Type B pancreatic cell (in vitro differentiated cells): ENCODE measurements at regions not wholly inside any gene's neighbourhood (a gene's known extent, or its start where the extent isn't known, plus 50 kb on each side); places are given as distances from the start of the nearest gene placed in this dataset.

ENCODE experiments used
- DNase-seq: peaks from one replicate; pipeline ENCODE4 v3.0.0; 2021; ENCODE audit warnings: mixed read lengths; ENCODE audit not compliant: unreplicated experiment; ENCODE audit errors: extremely low spot score
- H3K27ac Mint-ChIP-seq: 2 replicates; pipeline ENCODE4 v1.8.0; 2021; ENCODE audit warnings: mild to moderate bottlenecking, mixed read lengths
- H3K27me3 Mint-ChIP-seq: 2 replicates; pipeline ENCODE4 v1.8.0; 2021; ENCODE audit warnings: mixed read lengths
- H3K36me3 Mint-ChIP-seq: 2 replicates; pipeline ENCODE4 v1.8.0; 2021; ENCODE audit warnings: mixed read lengths
- H3K4me1 Mint-ChIP-seq: one replicate; pipeline ENCODE4 v1.8.0; 2021; ENCODE audit warnings: mixed read lengths; ENCODE audit not compliant: unreplicated experiment
- H3K4me3 Mint-ChIP-seq: 2 replicates; pipeline ENCODE4 v1.8.0; 2021; ENCODE audit warnings: mild to moderate bottlenecking, mixed read lengths
- H3K9me3 Mint-ChIP-seq: 2 replicates; pipeline ENCODE4 v1.8.0; 2021; ENCODE audit warnings: mixed read lengths
- CTCF ChIP-seq: fragments of 200-600 bp; sonication (generic); conservative IDR thresholded peaks from 2 replicates; pipeline ENCODE4 v1.5.0; 2021; ENCODE audit warnings: antibody characterized with exemption, mild to moderate bottlenecking

DNA sequence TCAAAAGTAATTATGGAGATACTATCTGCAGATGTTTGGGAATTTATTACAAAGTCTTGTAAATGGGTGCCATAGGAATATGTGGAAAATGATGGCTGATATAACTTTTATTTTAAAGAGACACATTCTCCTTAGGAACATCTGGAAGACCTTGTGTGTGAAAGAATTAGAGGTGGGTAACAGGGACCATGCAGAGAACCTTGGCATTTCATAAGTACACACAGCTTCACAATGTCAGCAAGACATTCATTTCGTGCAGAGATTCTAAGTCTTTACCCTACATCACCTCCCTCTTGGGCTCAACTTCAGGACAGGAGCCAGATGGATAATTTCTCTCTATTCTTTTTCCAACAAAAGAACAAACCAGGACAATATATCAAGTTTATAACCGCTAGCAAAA, 458.1 kb upstream of the INTU start:
- Mint-ChIP-seq H3K27me3 (no peaks in the 10 kb centered on the region), H3K4me3 (no peak overlapping the region), H3K9me3 (no peaks in the 10 kb centered on the region), H3K27ac (no peak overlapping the region), H3K4me1 (no peaks in the 10 kb centered on the region), H3K36me3 (no peaks in the 10 kb centered on the region)
- DNase-seq = no peak
- no peak for TF ChIP-seq CTCF

DNA sequence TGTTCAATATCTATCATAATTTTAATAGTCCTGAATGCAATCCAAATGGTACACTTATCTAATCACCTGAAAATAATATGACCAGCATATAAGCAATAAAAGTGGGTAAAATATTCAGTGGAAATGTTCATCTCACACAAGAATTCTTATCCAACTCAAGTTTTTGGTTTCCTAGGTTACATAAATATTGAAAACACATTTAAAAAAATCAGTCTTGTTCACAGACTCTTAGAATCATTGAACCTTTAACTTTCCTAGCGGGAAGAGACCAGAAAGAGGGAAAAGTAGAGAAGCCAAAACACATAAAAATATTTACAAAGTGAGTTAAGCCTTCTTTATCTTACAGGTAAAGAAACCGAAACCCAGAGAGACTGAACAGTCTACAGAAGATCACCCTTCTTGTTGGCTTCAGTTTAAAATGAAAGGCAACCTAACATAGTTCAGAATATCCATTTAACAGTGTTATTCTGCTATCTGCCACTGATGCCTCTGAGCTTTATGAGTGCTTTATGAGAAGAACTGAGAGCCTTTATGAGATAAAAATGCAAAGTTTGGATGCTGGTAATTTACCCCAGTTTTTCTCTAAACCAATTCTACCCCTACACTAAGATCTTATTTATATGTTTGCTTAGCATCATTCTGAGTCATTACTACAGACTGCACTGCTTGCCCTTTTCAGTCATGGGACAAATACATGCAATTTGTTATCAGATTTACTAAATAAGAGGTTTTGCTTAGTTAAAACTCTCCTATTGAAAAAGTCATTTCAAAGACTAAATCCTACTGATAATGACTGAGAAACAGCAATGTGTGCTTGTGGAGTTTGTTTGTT, 453.3 kb upstream of the INTU start:
- no peak for DNase-seq
- Mint-ChIP-seq H3K4me3 (no peak overlapping the region), H3K9me3 (no peaks in the 10 kb centered on the region), H3K36me3 (no peaks in the 10 kb centered on the region), H3K27me3 (no peaks in the 10 kb centered on the region), H3K4me1 (no peaks in the 10 kb centered on the region), H3K27ac (no peak overlapping the region)
- no peak for TF ChIP-seq CTCF

- H3K9me3 Mint-ChIP-seq = peaks cover 14% of the 10 kb centered on the region
- no peak for DNase-seq
- TF ChIP-seq CTCF = no peak
These were observed 451.8 kb upstream of the INTU start for GRCh38 chr4:127181001-127181400.

DNA sequence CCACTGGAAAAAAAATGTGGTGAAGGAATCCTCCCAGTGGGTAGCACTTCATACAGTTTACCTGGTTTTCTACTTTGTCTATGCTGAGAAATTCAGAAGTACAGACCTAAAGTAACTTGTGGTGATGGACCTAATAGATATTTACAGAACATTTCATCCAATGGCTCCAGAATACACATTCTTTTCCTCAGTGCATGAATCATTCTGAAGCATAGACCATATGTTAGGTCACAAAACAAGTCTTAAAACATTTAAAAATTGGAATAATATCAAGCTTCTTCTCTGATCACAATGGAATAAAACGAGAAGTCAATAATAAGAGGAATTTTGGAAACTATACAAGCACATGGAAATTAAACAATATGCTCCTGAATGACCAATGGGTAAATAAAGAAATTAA, 450.1 kb upstream of the INTU start:
- Mint-ChIP-seq H3K9me3 (peaks cover 14% of the 10 kb centered on the region), H3K4me1 (no peaks in the 10 kb centered on the region), H3K4me3 (no peak overlapping the region), H3K36me3 (no peaks in the 10 kb centered on the region), H3K27me3 (no peaks in the 10 kb centered on the region), H3K27ac (no peak overlapping the region)
- DNase-seq = no peak
- no peak for TF ChIP-seq CTCF

More at GRCh38 chr4:127181001-127181400, 451.8 kb upstream of the INTU start:
- H3K36me3 Mint-ChIP-seq = no peaks in the 10 kb centered on the region
- no peak overlapping the region for H3K27ac Mint-ChIP-seq
- no peaks in the 10 kb centered on the region for H3K27me3 Mint-ChIP-seq
- H3K4me3 Mint-ChIP-seq = no peak overlapping the region
- no peaks in the 10 kb centered on the region for H3K4me1 Mint-ChIP-seq

GRCh38 chr4:127188847-127189246, 443.9 kb upstream of the INTU start:
- H3K4me1 Mint-ChIP-seq = no peaks in the 10 kb centered on the region
- H3K27ac Mint-ChIP-seq = no peak overlapping the region
- DNase-seq = no peak
- H3K27me3 Mint-ChIP-seq = no peaks in the 10 kb centered on the region
- no peak overlapping the region for H3K4me3 Mint-ChIP-seq
- no peak for TF ChIP-seq CTCF
- no peaks in the 10 kb centered on the region for H3K36me3 Mint-ChIP-seq
- peaks cover 14% of the 10 kb centered on the region for H3K9me3 Mint-ChIP-seq
